Liver (tissue), 3 donors: ENCODE measurements at regions not wholly inside any gene's neighbourhood (a gene's known extent, or its start where the extent isn't known, plus 50 kb on each side); places are given as distances from the start of the nearest gene placed in this dataset.

Experiments used
- GABPA ChIP-seq, 2 donors: IDR thresholded peaks in 1 of 2; conservative IDR thresholded peaks in 1 of 2; 2 replicates each; pipeline ENCODE4 v1.6.1; 2016; ENCODE audit warnings: antibody characterized with exemption in 2 of 2, mild to moderate bottlenecking in 1 of 2, moderate library complexity in 1 of 2
- JUND ChIP-seq, 2 donors: IDR thresholded peaks; 2 replicates each; pipeline ENCODE4 v1.6.1; 2016; ENCODE audit warnings: antibody characterized with exemption in 2 of 2
- NR2F2 ChIP-seq: IDR thresholded peaks from 2 replicates; pipeline ENCODE4 v1.6.1; 2016; ENCODE audit warnings: antibody characterized with exemption
- RAD21 ChIP-seq, 2 donors: IDR thresholded peaks; 2 replicates each; pipeline ENCODE4 v1.6.1; 2016; ENCODE audit warnings: antibody characterized with exemption in 2 of 2, mild to moderate bottlenecking in 2 of 2
- RXRA ChIP-seq, 2 donors: IDR thresholded peaks; 2 replicates each; pipeline ENCODE4 v1.6.1; 2017 to 2018; ENCODE audit warnings: antibody characterized with exemption in 2 of 2, mild to moderate bottlenecking in 1 of 2
- SP1 ChIP-seq: IDR thresholded peaks from 2 replicates; pipeline ENCODE4 v1.6.1; 2018; ENCODE audit warnings: antibody characterized with exemption, mild to moderate bottlenecking
- TAF1 ChIP-seq: conservative IDR thresholded peaks from 2 replicates; pipeline ENCODE4 v1.6.1; 2016; ENCODE audit warnings: antibody characterized with exemption, mild to moderate bottlenecking
- YY1 ChIP-seq: IDR thresholded peaks from 2 replicates; pipeline ENCODE4 v1.6.1; 2016; ENCODE audit warnings: antibody characterized with exemption, mild to moderate bottlenecking
- TF ChIP-seq, protein P1 (sequence below): IDR thresholded peaks from 2 replicates; pipeline ENCODE4 v1.6.1; 2016; ENCODE audit warnings: antibody characterized with exemption
- TF ChIP-seq, protein P2 (sequence below): IDR thresholded peaks from 2 replicates; pipeline ENCODE4 v1.6.1; 2016; ENCODE audit warnings: antibody characterized with exemption, mild to moderate bottlenecking
- TF ChIP-seq, protein P3 (sequence below): fragments of 150-350 bp; IDR thresholded peaks from 2 replicates; pipeline ENCODE4 v1.5.1; 2017; ENCODE audit warnings: improper control_type of control experiment, low read depth, low read length; ENCODE audit not compliant: missing input control
- TF ChIP-seq, protein P4 (sequence below): IDR thresholded peaks from 2 replicates; pipeline ENCODE4 v1.6.1; 2016; ENCODE audit warnings: antibody characterized with exemption
- TF ChIP-seq, protein P5 (sequence below): IDR thresholded peaks from 2 replicates; pipeline ENCODE4 v1.6.1; 2016; ENCODE audit warnings: antibody characterized with exemption
- donor health status: healthy.
- donor health status: healthy.

DNA sequence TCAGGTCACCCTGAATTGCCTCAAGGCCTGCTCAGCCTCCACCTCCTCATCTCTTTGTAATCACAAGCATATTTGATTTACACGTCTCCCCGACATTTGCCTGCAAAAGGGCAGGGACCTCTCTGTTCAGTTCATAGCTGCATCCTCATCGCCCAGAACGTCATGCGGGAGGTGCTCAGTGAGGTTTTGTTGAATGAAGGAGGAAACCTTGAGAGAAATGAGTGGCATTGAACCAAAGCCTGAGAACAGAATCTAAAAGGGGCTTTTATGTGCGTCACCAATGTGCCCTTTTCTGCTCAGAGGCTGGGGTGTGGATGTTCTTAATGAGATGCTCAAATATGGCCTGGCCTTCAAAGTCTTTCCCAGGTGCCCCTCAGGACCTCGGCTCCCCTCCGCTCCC, 50.0 kb upstream of the LHX5 start:
- TF ChIP-seq, protein P1, sequence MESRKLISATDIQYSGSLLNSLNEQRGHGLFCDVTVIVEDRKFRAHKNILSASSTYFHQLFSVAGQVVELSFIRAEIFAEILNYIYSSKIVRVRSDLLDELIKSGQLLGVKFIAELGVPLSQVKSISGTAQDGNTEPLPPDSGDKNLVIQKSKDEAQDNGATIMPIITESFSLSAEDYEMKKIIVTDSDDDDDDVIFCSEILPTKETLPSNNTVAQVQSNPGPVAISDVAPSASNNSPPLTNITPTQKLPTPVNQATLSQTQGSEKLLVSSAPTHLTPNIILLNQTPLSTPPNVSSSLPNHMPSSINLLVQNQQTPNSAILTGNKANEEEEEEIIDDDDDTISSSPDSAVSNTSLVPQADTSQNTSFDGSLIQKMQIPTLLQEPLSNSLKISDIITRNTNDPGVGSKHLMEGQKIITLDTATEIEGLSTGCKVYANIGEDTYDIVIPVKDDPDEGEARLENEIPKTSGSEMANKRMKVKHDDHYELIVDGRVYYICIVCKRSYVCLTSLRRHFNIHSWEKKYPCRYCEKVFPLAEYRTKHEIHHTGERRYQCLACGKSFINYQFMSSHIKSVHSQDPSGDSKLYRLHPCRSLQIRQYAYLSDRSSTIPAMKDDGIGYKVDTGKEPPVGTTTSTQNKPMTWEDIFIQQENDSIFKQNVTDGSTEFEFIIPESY: no peak
- TF ChIP-seq, protein P2, sequence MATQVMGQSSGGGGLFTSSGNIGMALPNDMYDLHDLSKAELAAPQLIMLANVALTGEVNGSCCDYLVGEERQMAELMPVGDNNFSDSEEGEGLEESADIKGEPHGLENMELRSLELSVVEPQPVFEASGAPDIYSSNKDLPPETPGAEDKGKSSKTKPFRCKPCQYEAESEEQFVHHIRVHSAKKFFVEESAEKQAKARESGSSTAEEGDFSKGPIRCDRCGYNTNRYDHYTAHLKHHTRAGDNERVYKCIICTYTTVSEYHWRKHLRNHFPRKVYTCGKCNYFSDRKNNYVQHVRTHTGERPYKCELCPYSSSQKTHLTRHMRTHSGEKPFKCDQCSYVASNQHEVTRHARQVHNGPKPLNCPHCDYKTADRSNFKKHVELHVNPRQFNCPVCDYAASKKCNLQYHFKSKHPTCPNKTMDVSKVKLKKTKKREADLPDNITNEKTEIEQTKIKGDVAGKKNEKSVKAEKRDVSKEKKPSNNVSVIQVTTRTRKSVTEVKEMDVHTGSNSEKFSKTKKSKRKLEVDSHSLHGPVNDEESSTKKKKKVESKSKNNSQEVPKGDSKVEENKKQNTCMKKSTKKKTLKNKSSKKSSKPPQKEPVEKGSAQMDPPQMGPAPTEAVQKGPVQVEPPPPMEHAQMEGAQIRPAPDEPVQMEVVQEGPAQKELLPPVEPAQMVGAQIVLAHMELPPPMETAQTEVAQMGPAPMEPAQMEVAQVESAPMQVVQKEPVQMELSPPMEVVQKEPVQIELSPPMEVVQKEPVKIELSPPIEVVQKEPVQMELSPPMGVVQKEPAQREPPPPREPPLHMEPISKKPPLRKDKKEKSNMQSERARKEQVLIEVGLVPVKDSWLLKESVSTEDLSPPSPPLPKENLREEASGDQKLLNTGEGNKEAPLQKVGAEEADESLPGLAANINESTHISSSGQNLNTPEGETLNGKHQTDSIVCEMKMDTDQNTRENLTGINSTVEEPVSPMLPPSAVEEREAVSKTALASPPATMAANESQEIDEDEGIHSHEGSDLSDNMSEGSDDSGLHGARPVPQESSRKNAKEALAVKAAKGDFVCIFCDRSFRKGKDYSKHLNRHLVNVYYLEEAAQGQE: no peak
- TF ChIP-seq, protein P3, sequence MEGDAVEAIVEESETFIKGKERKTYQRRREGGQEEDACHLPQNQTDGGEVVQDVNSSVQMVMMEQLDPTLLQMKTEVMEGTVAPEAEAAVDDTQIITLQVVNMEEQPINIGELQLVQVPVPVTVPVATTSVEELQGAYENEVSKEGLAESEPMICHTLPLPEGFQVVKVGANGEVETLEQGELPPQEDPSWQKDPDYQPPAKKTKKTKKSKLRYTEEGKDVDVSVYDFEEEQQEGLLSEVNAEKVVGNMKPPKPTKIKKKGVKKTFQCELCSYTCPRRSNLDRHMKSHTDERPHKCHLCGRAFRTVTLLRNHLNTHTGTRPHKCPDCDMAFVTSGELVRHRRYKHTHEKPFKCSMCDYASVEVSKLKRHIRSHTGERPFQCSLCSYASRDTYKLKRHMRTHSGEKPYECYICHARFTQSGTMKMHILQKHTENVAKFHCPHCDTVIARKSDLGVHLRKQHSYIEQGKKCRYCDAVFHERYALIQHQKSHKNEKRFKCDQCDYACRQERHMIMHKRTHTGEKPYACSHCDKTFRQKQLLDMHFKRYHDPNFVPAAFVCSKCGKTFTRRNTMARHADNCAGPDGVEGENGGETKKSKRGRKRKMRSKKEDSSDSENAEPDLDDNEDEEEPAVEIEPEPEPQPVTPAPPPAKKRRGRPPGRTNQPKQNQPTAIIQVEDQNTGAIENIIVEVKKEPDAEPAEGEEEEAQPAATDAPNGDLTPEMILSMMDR: no peak
- TF ChIP-seq SP1: no peak
- TF ChIP-seq GABPA (IDR thresholded peaks at IDR 0.05 in 1 of 2, conservative IDR thresholded peaks at IDR 0.05 in 1 of 2): no peak
- TF ChIP-seq RAD21 (IDR thresholded peaks at IDR 0.05): no peak
- TF ChIP-seq, protein P4, sequence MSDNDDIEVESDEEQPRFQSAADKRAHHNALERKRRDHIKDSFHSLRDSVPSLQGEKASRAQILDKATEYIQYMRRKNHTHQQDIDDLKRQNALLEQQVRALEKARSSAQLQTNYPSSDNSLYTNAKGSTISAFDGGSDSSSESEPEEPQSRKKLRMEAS: no peak
- TF ChIP-seq NR2F2: no peak
- no peak for TF ChIP-seq TAF1
- TF ChIP-seq, protein P5, sequence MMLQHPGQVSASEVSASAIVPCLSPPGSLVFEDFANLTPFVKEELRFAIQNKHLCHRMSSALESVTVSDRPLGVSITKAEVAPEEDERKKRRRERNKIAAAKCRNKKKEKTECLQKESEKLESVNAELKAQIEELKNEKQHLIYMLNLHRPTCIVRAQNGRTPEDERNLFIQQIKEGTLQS: no peak
- TF ChIP-seq YY1: no peak
- TF ChIP-seq JUND (IDR thresholded peaks at IDR 0.05): no peak
- no peak for TF ChIP-seq RXRA (IDR thresholded peaks at IDR 0.05)
